ENCODE measurements at regions not wholly inside any gene's neighbourhood (a gene's known extent, or its start where the extent isn't known, plus 50 kb on each side); places are given as distances from the start of the nearest gene placed in this dataset.

GRCh38 chr9:107760469-107761242, 271.1 kb upstream of the KLF4 start:
- TF ChIP-seq ZZZ3 (CRISPR knock-in tag; IDR thresholded peaks at IDR 0.05; ENCODE audit: borderline replicate concordance) (no peak), PRMT3 (CRISPR knock-in tag; IDR thresholded peaks at IDR 0.05; ENCODE audit: borderline replicate concordance, low read depth) (no peak), ZNF335 (CRISPR knock-in tag; IDR thresholded peaks at IDR 0.05) (no peak), HDAC6 (IDR thresholded peaks at IDR 0.05; ENCODE audit: low read depth, low read length) (no peak), POLR2AphosphoS5 (IDR thresholded peaks at IDR 0.05; ENCODE audit: low read depth, low read length) (no peak), ZNF83 (CRISPR knock-in tag; IDR thresholded peaks at IDR 0.05; ENCODE audit: borderline replicate concordance) (no peak), RAD21 (CRISPR knock-in tag; IDR thresholded peaks at IDR 0.05) (no peak), FOXA1 (IDR thresholded peaks at IDR 0.05) (no peak), FOXA1 (CRISPR knock-in tag; IDR thresholded peaks at IDR 0.05) (no peak), YEATS4 (CRISPR knock-in tag; IDR thresholded peaks at IDR 0.05; ENCODE audit: borderline replicate concordance) (no peak), RNF2 (conservative IDR thresholded peaks at IDR 0.05; ENCODE audit: low read depth) (no peak), HDAC2 (CRISPR knock-in tag; IDR thresholded peaks at IDR 0.05) (no peak), NBN (conservative IDR thresholded peaks at IDR 0.05) (no peak)
- TF ChIP-seq, protein P1, sequence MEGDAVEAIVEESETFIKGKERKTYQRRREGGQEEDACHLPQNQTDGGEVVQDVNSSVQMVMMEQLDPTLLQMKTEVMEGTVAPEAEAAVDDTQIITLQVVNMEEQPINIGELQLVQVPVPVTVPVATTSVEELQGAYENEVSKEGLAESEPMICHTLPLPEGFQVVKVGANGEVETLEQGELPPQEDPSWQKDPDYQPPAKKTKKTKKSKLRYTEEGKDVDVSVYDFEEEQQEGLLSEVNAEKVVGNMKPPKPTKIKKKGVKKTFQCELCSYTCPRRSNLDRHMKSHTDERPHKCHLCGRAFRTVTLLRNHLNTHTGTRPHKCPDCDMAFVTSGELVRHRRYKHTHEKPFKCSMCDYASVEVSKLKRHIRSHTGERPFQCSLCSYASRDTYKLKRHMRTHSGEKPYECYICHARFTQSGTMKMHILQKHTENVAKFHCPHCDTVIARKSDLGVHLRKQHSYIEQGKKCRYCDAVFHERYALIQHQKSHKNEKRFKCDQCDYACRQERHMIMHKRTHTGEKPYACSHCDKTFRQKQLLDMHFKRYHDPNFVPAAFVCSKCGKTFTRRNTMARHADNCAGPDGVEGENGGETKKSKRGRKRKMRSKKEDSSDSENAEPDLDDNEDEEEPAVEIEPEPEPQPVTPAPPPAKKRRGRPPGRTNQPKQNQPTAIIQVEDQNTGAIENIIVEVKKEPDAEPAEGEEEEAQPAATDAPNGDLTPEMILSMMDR (CRISPR knock-in tag; IDR thresholded peaks at IDR 0.05): no peak
- TF ChIP-seq, protein P2, sequence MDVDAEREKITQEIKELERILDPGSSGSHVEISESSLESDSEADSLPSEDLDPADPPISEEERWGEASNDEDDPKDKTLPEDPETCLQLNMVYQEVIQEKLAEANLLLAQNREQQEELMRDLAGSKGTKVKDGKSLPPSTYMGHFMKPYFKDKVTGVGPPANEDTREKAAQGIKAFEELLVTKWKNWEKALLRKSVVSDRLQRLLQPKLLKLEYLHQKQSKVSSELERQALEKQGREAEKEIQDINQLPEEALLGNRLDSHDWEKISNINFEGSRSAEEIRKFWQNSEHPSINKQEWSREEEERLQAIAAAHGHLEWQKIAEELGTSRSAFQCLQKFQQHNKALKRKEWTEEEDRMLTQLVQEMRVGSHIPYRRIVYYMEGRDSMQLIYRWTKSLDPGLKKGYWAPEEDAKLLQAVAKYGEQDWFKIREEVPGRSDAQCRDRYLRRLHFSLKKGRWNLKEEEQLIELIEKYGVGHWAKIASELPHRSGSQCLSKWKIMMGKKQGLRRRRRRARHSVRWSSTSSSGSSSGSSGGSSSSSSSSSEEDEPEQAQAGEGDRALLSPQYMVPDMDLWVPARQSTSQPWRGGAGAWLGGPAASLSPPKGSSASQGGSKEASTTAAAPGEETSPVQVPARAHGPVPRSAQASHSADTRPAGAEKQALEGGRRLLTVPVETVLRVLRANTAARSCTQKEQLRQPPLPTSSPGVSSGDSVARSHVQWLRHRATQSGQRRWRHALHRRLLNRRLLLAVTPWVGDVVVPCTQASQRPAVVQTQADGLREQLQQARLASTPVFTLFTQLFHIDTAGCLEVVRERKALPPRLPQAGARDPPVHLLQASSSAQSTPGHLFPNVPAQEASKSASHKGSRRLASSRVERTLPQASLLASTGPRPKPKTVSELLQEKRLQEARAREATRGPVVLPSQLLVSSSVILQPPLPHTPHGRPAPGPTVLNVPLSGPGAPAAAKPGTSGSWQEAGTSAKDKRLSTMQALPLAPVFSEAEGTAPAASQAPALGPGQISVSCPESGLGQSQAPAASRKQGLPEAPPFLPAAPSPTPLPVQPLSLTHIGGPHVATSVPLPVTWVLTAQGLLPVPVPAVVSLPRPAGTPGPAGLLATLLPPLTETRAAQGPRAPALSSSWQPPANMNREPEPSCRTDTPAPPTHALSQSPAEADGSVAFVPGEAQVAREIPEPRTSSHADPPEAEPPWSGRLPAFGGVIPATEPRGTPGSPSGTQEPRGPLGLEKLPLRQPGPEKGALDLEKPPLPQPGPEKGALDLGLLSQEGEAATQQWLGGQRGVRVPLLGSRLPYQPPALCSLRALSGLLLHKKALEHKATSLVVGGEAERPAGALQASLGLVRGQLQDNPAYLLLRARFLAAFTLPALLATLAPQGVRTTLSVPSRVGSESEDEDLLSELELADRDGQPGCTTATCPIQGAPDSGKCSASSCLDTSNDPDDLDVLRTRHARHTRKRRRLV (CRISPR knock-in tag; IDR thresholded peaks at IDR 0.05): no peak

Measured in HepG2 (cell line).